Stimulated activated CD8-positive, alpha-beta memory T cell treated with anti-CD3 and anti-CD28 coated beads, Interleukin-12 subunit alpha, Interleukin-12 subunit beta, amount 100 ng/mL, for 24 hours (primary cell): ENCODE measurements at regions not wholly inside any gene's neighbourhood (a gene's known extent, or its start where the extent isn't known, plus 50 kb on each side); places are given as distances from the start of the nearest gene placed in this dataset.
"Not testable (repeated sequence)": the region's sequence is repeated elsewhere in the genome, so short reads cannot be mapped to it uniquely, and the experiment has no call there.

ENCODE experiments used
- DNase-seq: peaks from one replicate; pipeline ENCODE4 v3.0.0-alpha.2; 2020; ENCODE audit errors: extremely low read depth

GRCh38 chr7:66458991-66459390, 169.7 kb upstream of the KCTD7 start:
- not testable (repeated sequence) for DNase-seq

- not testable (repeated sequence) for DNase-seq
Observed at GRCh38 chr7:66459783-66460413, 168.8 kb upstream of the KCTD7 start.

- no peak for DNase-seq
Observed at GRCh38 chr7:66460921-66461361, 167.7 kb upstream of the KCTD7 start.

- DNase-seq, result not testable (repeated sequence)
Observed at GRCh38 chr7:66461397-66461796, 167.3 kb upstream of the KCTD7 start.

GRCh38 chr7:66462831-66463230, 165.8 kb upstream of the KCTD7 start:
- DNase-seq, result not testable (repeated sequence)

- no peak for DNase-seq
Observed at GRCh38 chr7:66464059-66464458, 164.6 kb upstream of the KCTD7 start.

GRCh38 chr7:66466081-66466600, 162.5 kb upstream of the KCTD7 start:
- no peak for DNase-seq

GRCh38 chr7:66467887-66468286, 160.8 kb upstream of the KCTD7 start:
- DNase-seq, result no peak

GRCh38 chr7:66473064-66473463, 155.6 kb upstream of the KCTD7 start:
- DNase-seq, result not testable (repeated sequence)

- no peak for DNase-seq
Observed at GRCh38 chr7:66474441-66474840, 154.2 kb upstream of the KCTD7 start.

GRCh38 chr7:66476056-66476455, 152.6 kb upstream of the KCTD7 start:
- not testable (repeated sequence) for DNase-seq

- DNase-seq, result not testable (repeated sequence)
Observed at GRCh38 chr7:66477822-66478397, 150.8 kb upstream of the KCTD7 start.

GRCh38 chr7:66481229-66481628, 147.5 kb upstream of the KCTD7 start:
- not testable (repeated sequence) for DNase-seq

GRCh38 chr7:66489065-66489464, 139.6 kb upstream of the KCTD7 start:
- not testable (repeated sequence) for DNase-seq

- not testable (repeated sequence) for DNase-seq
Observed at GRCh38 chr7:66489741-66490140, 138.9 kb upstream of the KCTD7 start.

- DNase-seq, result not testable (repeated sequence)
Observed at GRCh38 chr7:66490979-66491378, 137.7 kb upstream of the KCTD7 start.

GRCh38 chr7:66492405-66492804, 136.3 kb upstream of the KCTD7 start:
- DNase-seq, result not testable (repeated sequence)

GRCh38 chr7:66493235-66494205, 135.2 kb upstream of the KCTD7 start:
- DNase-seq, result peak; percentile 90

GRCh38 chr7:66497346-66497745, 131.3 kb upstream of the KCTD7 start:
- DNase-seq, result no peak

GRCh38 chr7:66500087-66500486, 128.6 kb upstream of the KCTD7 start:
- DNase-seq, result no peak

- no peak for DNase-seq
Observed at GRCh38 chr7:66502230-66503035, 126.2 kb upstream of the KCTD7 start.
